DOHH2 (cell line): ENCODE measurements at regions not wholly inside any gene's neighbourhood (a gene's known extent, or its start where the extent isn't known, plus 50 kb on each side); places are given as distances from the start of the nearest gene placed in this dataset.

ENCODE experiments used
- CTCF ChIP-seq: fragments of 200-600 bp; sonication (generic); IDR thresholded peaks from one replicate; pipeline ENCODE4 v1.5.1; 2014; ENCODE audit warnings: antibody characterized with exemption, mild to moderate bottlenecking, low read depth, low read length; ENCODE audit not compliant: poor library complexity, severe bottlenecking
- EZH2phosphoT487 ChIP-seq: fragments of 200-600 bp; sonication (generic); IDR thresholded peaks from 2 replicates; pipeline ENCODE4 v1.6.1; 2017; ENCODE audit warnings: borderline replicate concordance, mild to moderate bottlenecking, antibody characterized with exemption, low read length, moderate library complexity, mixed read lengths

- TF ChIP-seq CTCF (no peak), EZH2phosphoT487 (no peak)
Observed at GRCh38 chr3:73206030-73206429, 144.6 kb downstream of the EBLN2 start.
